NCI-H1417 treated with DMSO at 0.1 percent for 48 hours (cell line): ENCODE measurements at regions not wholly inside any gene's neighbourhood (a gene's known extent, or its start where the extent isn't known, plus 50 kb on each side); places are given as distances from the start of the nearest gene placed in this dataset.
"Not testable (repeated sequence)": the region's sequence is repeated elsewhere in the genome, so short reads cannot be mapped to it uniquely, and the experiment has no call there.

Source experiments
- DNase-seq: peaks from one replicate; lab custom pipeline; 2025; lab: John Stamatoyannopoulos, UW

GRCh38 chr6:147674099-147674498 is 165.6 kb downstream of the SAMD5 start:
- DNase-seq, result no peak

GRCh38 chr6:147674794-147675193 is 166.3 kb downstream of the SAMD5 start:
- no peak for DNase-seq

- no peak for DNase-seq
Measured at GRCh38 chr6:147675281-147675680, 166.8 kb downstream of the SAMD5 start.

GRCh38 chr6:147676495-147677199 is 168.2 kb downstream of the SAMD5 start:
- no peak for DNase-seq

DNA sequence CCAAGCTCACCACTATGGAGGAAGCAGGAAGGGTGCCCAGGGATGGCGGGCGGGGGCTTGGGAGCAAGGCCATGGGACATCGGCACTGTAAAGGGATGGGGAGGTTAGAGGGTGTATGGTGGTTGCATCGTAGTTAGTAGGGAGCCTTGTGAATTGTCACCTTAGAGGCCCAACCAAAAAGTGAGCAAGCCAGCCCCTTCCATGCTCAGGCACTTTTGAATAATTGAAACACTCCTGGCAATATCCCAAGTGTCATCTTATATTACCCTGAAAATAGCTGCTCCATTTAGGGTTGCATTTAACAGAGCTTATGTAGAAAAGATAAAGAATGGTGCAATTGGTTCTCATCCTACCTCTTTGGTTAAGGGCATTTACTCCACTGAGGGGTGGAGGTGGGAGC is 169.2 kb downstream of the SAMD5 start:
- no peak for DNase-seq

DNA sequence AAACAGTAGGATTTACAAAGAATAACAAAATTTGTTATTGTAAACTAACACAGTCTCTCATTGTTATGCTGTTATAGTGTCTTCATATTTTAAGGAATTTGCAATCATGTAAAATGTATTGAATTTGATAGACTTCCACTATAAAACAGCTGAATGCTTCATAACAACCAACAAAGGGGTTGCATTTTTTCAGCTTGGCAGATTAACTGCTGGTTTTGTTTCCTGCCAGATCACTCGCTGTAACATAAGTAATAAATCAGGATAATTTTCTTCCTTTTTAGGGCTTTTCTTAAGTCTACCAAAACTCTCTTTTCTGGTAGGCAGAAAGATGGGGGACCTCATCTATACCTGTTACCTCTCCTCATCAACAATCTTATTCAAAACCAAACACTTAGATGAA is 169.8 kb downstream of the SAMD5 start:
- no peak for DNase-seq

DNA sequence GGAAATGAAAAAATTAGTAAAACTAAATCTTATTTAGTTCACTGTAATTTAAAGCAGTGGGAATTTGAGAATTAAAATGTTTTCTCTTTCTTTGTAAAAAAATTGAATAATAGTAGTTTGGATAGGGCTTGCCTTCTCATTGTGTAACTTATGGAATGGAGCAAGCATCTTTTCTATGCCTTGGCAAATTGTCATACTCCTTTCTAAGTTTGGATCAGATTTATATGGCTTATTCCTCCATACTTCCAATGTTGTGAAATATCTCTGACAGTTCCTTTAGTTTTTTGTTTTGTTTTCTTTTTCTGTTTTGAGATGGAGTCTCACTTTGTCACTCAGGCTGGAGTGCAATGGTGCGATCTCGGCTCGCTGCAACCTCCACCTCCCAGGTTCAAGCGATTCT is 176.4 kb downstream of the SAMD5 start:
- no peak for DNase-seq

DNA sequence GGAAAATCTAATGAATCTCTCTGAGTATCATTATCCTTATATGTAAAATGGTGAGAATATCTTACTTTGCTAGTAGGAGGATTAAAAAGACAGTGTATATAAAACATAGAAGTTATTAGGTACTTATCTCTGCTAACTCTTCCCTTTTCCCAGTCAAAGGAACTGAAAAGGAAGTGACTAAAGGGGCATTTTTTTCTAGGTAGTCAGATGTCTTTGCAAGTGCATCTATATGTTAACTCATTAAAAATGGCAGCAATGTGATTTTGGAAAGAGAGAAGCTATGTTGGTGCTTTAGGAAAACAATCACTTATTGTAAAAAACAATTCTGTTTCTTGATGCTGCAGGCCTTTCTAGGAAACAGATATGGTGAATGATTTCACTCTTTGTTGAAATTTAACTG is 180.9 kb downstream of the SAMD5 start:
- DNase-seq, result no peak

DNA sequence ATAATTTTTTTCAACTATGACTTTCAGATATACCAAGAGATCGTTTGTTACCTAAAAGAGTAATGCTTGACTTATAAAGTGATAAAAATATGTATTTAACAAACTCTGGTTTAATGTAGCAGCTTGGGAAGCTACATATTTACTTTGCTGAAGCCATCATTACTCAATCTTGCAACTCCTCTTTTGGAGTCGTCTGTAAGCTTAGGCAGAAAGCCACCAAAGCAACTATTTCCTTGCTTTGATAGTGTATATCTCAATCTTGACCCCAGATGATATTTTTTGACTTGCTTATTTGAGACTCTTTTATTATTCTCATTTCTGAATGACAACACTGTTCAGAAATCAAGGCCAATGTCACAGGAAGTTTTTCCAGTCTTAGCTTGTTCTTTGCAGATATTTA is 183.0 kb downstream of the SAMD5 start:
- no peak for DNase-seq

GRCh38 chr6:147693181-147693580 is 184.7 kb downstream of the SAMD5 start:
- DNase-seq, result peak; percentile 45

DNA sequence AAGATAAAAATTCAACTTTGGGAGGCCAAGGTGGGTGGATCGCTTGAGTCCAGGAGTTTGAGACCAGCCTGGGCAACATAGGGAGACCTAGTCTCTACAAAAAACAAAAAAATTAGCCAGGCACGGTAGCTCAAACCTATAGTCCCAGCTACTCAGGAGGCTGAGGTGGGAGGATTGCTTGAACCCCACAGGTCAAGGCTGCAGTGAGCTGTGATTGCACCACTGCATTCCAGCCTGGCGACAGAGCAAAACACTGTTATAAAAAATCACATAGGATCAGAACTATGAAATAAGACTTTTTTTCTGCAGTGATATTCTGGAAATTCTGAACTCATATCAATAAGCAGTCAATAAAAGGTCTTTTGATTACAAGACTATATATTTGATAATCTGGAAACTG is 186.1 kb downstream of the SAMD5 start:
- DNase-seq, result not testable (repeated sequence)

- no peak for DNase-seq
Measured at GRCh38 chr6:147695819-147696218, 187.3 kb downstream of the SAMD5 start.

GRCh38 chr6:147699140-147699539 is 190.7 kb downstream of the SAMD5 start:
- no peak for DNase-seq

GRCh38 chr6:147699637-147700036 is 191.1 kb downstream of the SAMD5 start:
- no peak for DNase-seq

DNA sequence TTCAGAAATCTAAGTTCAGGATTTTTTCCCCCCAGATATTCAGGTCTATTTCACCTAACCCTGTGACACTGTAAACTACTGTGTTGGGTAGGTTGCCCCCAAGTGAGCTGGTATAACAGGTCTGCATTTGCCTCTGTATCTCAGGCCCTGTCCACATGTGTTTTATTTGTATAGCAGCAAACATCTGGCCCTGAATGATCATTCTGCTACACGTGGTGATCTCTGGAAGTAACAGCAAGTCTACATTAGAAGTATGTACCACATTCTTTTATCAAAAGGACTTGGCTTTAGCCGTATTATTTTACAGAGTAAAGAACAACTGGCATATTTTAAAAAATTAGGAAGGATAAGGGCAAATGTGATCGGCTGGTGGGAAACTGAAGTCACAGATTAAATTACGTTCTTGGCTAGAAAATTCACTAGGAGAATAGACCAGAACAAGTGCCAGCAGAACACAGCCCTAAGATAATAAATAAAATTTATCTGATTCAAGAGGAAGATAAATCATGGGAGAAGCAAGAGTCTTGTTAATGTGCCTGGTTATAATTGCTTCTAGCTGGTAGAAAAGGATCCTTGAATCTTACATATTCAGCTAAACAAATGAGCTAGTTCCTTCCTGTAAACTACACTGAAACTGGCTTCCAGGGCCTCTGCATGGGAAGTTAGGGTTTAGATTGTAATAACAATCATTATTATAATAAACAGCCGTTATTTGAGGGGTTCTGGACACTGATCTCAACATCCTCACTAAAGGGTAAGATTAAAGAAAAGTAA is 192.1 kb downstream of the SAMD5 start:
- DNase-seq, result no peak

DNA sequence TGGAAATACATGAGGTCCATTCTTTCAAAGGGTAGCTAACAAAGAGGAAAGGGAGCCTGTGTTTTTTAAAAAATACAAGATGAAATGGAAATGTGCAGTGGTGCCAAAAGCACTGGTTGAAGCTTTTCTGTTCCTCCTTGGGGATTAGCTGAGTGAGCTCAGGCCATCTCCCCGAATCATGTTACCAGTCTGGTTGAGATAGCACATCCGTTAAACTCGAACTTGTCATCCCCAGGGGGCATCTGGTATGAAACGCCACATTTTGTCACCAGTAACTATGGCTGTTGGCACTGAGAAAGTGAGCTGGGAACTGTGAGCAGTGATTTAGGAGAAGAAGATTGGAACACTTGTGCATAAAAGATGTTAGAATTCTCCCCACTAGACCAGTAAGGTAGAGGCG is 196.2 kb downstream of the SAMD5 start:
- no peak for DNase-seq

GRCh38 chr6:147707524-147707923 is 199.0 kb downstream of the SAMD5 start:
- no peak for DNase-seq

DNA sequence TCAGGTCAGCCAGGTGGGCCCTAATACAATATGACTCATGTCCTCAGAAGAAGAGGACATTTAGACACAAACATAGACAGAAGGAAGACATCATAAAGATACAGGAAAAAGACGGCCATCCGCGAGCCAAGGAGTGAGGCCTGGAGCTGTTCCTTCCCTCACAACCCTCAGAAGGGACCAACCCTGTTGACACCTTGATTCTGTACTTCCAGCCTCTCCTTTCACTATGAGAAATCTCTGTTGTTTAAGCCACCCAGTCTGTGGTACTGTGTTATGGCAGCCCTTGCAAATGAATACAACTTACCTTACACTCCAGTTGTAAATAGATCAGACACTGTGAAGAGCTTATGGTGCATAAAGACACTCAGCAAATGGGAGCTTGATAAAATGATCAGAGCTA is 199.7 kb downstream of the SAMD5 start:
- no peak for DNase-seq

- DNase-seq, result no peak
Measured at GRCh38 chr6:147709396-147710272, 201.1 kb downstream of the SAMD5 start.

- no peak for DNase-seq
Measured at GRCh38 chr6:147710890-147711289, 202.4 kb downstream of the SAMD5 start.

GRCh38 chr6:147711476-147711875 is 203.0 kb downstream of the SAMD5 start:
- DNase-seq, result peak; percentile 29

GRCh38 chr6:147712841-147713240 is 204.4 kb downstream of the SAMD5 start:
- no peak for DNase-seq

DNA sequence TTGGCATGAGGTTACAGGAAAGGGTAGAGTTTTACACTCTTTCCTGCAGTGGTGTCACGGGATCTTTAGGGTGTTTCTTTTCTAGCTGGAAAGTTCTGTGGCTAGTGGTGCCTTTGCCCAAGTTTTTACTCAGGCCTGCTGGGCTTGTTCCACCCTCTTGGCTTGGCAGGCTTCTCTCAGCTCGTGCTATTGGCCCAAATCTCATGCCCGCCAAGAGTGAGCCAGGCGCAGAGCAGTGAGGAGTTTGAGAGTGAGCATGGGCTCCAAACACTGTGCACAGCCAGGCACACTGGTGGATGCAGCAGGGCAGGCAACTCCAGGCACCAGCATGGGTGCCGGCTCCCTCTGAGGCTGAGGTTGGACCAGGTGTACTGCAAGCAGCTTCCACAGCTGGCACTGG is 206.5 kb downstream of the SAMD5 start:
- no peak for DNase-seq
